Large intestine (tissue), 3 donors: ENCODE measurements at regions not wholly inside any gene's neighbourhood (a gene's known extent, or its start where the extent isn't known, plus 50 kb on each side); places are given as distances from the start of the nearest gene placed in this dataset.

Experiments used
- DNase-seq, 2 donors: peaks; one replicate each; pipeline versions ENCODE4 v3.0.0 to v3.0.0-alpha.2; 2013
- H3K27ac ChIP-seq: one replicate; pipeline ENCODE4 v1.5.1; 2013; ENCODE audit warnings: low read length
- H3K27me3 ChIP-seq: 2 replicates; pipeline ENCODE4 v1.6.1; 2013; ENCODE audit warnings: low read length; ENCODE audit not compliant: control insufficient read depth, insufficient read depth
- H3K36me3 ChIP-seq: 2 replicates; pipeline ENCODE4 v1.6.1; 2013; ENCODE audit warnings: low read length; ENCODE audit not compliant: control insufficient read depth, insufficient read depth
- H3K4me1 ChIP-seq: one replicate; pipeline ENCODE4 v1.6.1; 2013; ENCODE audit warnings: low read length; ENCODE audit not compliant: control insufficient read depth, insufficient read depth
- H3K4me3 ChIP-seq: one replicate; pipeline ENCODE4 v1.5.1; 2013; ENCODE audit warnings: low read length
- H3K9me3 ChIP-seq: one replicate; pipeline ENCODE4 v1.6.1; 2013; ENCODE audit warnings: mild to moderate bottlenecking, low read depth, low read length, moderate library complexity; ENCODE audit not compliant: control insufficient read depth
- WGBS: methylation state at CpG from one replicate; pipeline ENCODE4 v1.1.5; 2013; ENCODE audit warnings: low lambda C conversion rate; ENCODE audit not compliant: insufficient coverage; 5-methylcytosine and 5-hydroxymethylcytosine counted together

- DNase-seq, result no peak
- WGBS, result 100% methylated on average over 2 of the region's 3 CpGs
- no peak overlapping the region for H3K4me3 ChIP-seq
- H3K27ac ChIP-seq, result no peak overlapping the region
- H3K4me1 ChIP-seq, result peaks cover 3% of the 10 kb centered on the region
- no peaks in the 10 kb centered on the region for H3K36me3 ChIP-seq
- H3K27me3 ChIP-seq, result no peaks in the 10 kb centered on the region
- H3K9me3 ChIP-seq, result no peaks in the 10 kb centered on the region
Measured at GRCh38 chr3:24668039-24668438, 173.4 kb upstream of the THRB start.

GRCh38 chr3:24670871-24671270, 176.2 kb upstream of the THRB start:
- WGBS, result no CpG with 5 or more reads among the region's 3 CpGs
- H3K4me3 ChIP-seq, result no peak overlapping the region
- DNase-seq, result peak in 1 of 2 donors; percentile 11

GRCh38 chr3:24673596-24673995, 178.9 kb upstream of the THRB start:
- WGBS, result 83% methylated on average over 1 of the region's 1 CpG
- no peak overlapping the region for H3K4me3 ChIP-seq
- DNase-seq, result no peak
- H3K27me3 ChIP-seq, result no peaks in the 10 kb centered on the region
- no peak overlapping the region for H3K27ac ChIP-seq
- H3K9me3 ChIP-seq, result no peaks in the 10 kb centered on the region
- peaks cover 3% of the 10 kb centered on the region for H3K4me1 ChIP-seq
- no peaks in the 10 kb centered on the region for H3K36me3 ChIP-seq

More at GRCh38 chr3:24670871-24671270, 176.2 kb upstream of the THRB start:
- Histone ChIP-seq H3K4me1 (peaks cover 3% of the 10 kb centered on the region), H3K27ac (no peak overlapping the region), H3K36me3 (no peaks in the 10 kb centered on the region), H3K27me3 (no peaks in the 10 kb centered on the region), H3K9me3 (no peaks in the 10 kb centered on the region)

- DNase-seq, result no peak
Measured at GRCh38 chr3:24674261-24674660, 179.6 kb upstream of the THRB start.

GRCh38 chr3:24678021-24678420, 183.4 kb upstream of the THRB start:
- no peaks in the 10 kb centered on the region for H3K36me3 ChIP-seq
- WGBS, result no CpG with 5 or more reads among the region's 2 CpGs
- DNase-seq, result no peak
- H3K9me3 ChIP-seq, result no peaks in the 10 kb centered on the region
- no peak overlapping the region for H3K27ac ChIP-seq
- H3K4me3 ChIP-seq, result no peak overlapping the region
- no peaks in the 10 kb centered on the region for H3K27me3 ChIP-seq
- H3K4me1 ChIP-seq, result no peaks in the 10 kb centered on the region

More at GRCh38 chr3:24674261-24674660, 179.6 kb upstream of the THRB start:
- H3K36me3 ChIP-seq, result no peaks in the 10 kb centered on the region
- H3K27me3 ChIP-seq, result no peaks in the 10 kb centered on the region
- no peak overlapping the region for H3K4me3 ChIP-seq
- H3K27ac ChIP-seq, result no peak overlapping the region
- peaks cover 3% of the 10 kb centered on the region for H3K4me1 ChIP-seq
- WGBS, result no CpG with 5 or more reads among the region's 2 CpGs
- no peaks in the 10 kb centered on the region for H3K9me3 ChIP-seq

- Histone ChIP-seq H3K27me3 (no peaks in the 10 kb centered on the region), H3K36me3 (no peaks in the 10 kb centered on the region), H3K27ac (no peak overlapping the region), H3K4me3 (no peak overlapping the region), H3K9me3 (no peaks in the 10 kb centered on the region), H3K4me1 (no peaks in the 10 kb centered on the region)
- no peak for DNase-seq
- 100% methylated on average over 1 of the region's 7 CpGs for whole genome bisulfite sequencing
Measured at GRCh38 chr3:24678421-24678865, 183.8 kb upstream of the THRB start.

GRCh38 chr3:24679429-24679828, 184.8 kb upstream of the THRB start:
- no peaks in the 10 kb centered on the region for H3K9me3 ChIP-seq
- DNase-seq, result no peak
- no peak overlapping the region for H3K4me3 ChIP-seq
- no peak overlapping the region for H3K27ac ChIP-seq
- no peaks in the 10 kb centered on the region for H3K36me3 ChIP-seq
- no peaks in the 10 kb centered on the region for H3K27me3 ChIP-seq
- no peaks in the 10 kb centered on the region for H3K4me1 ChIP-seq

GRCh38 chr3:24680214-24680967, 185.7 kb upstream of the THRB start:
- Histone ChIP-seq H3K4me1 (no peaks in the 10 kb centered on the region), H3K36me3 (no peaks in the 10 kb centered on the region), H3K9me3 (no peaks in the 10 kb centered on the region), H3K27me3 (no peaks in the 10 kb centered on the region), H3K4me3 (no peak overlapping the region), H3K27ac (no peak overlapping the region)
- DNase-seq, result peak; percentile 19 to 44
- 20% methylated on average over 1 of the region's 9 CpGs for WGBS

- no peaks in the 10 kb centered on the region for H3K4me1 ChIP-seq
- no peak overlapping the region for H3K27ac ChIP-seq
- no peak overlapping the region for H3K4me3 ChIP-seq
Measured at GRCh38 chr3:24682141-24682547, 187.5 kb upstream of the THRB start.

GRCh38 chr3:24683090-24683489, 188.4 kb upstream of the THRB start:
- H3K27me3 ChIP-seq, result no peaks in the 10 kb centered on the region
- no peaks in the 10 kb centered on the region for H3K36me3 ChIP-seq
- no peaks in the 10 kb centered on the region for H3K4me1 ChIP-seq
- H3K4me3 ChIP-seq, result no peak overlapping the region
- DNase-seq, result peak; percentile 61 to 71
- H3K9me3 ChIP-seq, result no peaks in the 10 kb centered on the region
- no peak overlapping the region for H3K27ac ChIP-seq
- WGBS, result 30% methylated on average over 2 of the region's 5 CpGs

More at GRCh38 chr3:24682141-24682547, 187.5 kb upstream of the THRB start:
- Histone ChIP-seq H3K36me3 (no peaks in the 10 kb centered on the region), H3K27me3 (no peaks in the 10 kb centered on the region), H3K9me3 (no peaks in the 10 kb centered on the region)
- no CpG with 5 or more reads among the region's 7 CpGs for WGBS
- no peak for DNase-seq
